A549 (cell line): ENCODE measurements at regions not wholly inside any gene's neighbourhood (a gene's known extent, or its start where the extent isn't known, plus 50 kb on each side); places are given as distances from the start of the nearest gene placed in this dataset.

ENCODE experiments used
- CTCF ChIP-seq: fragments of >200 bp; sonication (Bioruptor Twin); formaldehyde crosslinking; IDR thresholded peaks from 3 replicates; pipeline ENCODE4 v1.5.1; 2016
- RNF2 ChIP-seq: fragments of 200-600 bp; sonication (generic); IDR thresholded peaks from 2 replicates; pipeline ENCODE4 v1.6.1; 2016; ENCODE audit warnings: low read depth, mild to moderate bottlenecking, antibody characterized with exemption, moderate library complexity, borderline replicate concordance

- no peak for TF ChIP-seq CTCF
- TF ChIP-seq RNF2 = no peak
These were observed 478.0 kb downstream of the PID1 start for GRCh38 chr2:228793116-228793515.
